HG02610 (cell line): ENCODE measurements at regions not wholly inside any gene's neighbourhood (a gene's known extent, or its start where the extent isn't known, plus 50 kb on each side); places are given as distances from the start of the nearest gene placed in this dataset.

Experiments used
- ATAC-seq: cut with Tn5 transposase; IDR thresholded peaks from one replicate; pipeline ENCODE4 v1.9.1; 2021; ENCODE audit warnings: mild to moderate bottlenecking, moderate library complexity; ENCODE audit not compliant: unreplicated experiment

- no peak for ATAC-seq
Measured at GRCh38 chr4:135120195-135120594, 918.6 kb upstream of the PABPC4L start.

- ATAC-seq: no peak
Measured at GRCh38 chr4:135114079-135114478, 912.5 kb upstream of the PABPC4L start.

GRCh38 chr4:135098061-135098460 is 896.5 kb upstream of the PABPC4L start:
- no peak for ATAC-seq

- ATAC-seq: no peak
Measured at GRCh38 chr4:135073389-135073788, 871.8 kb upstream of the PABPC4L start.

GRCh38 chr4:135072553-135072952 is 871.0 kb upstream of the PABPC4L start:
- ATAC-seq: no peak

- ATAC-seq: no peak
Measured at GRCh38 chr4:135065366-135065765, 863.8 kb upstream of the PABPC4L start.

- no peak for ATAC-seq
Measured at GRCh38 chr4:135050086-135050717, 848.6 kb upstream of the PABPC4L start.

GRCh38 chr4:135032670-135033069 is 831.1 kb upstream of the PABPC4L start:
- ATAC-seq: no peak

- no peak for ATAC-seq
Measured at GRCh38 chr4:135015771-135016170, 814.2 kb upstream of the PABPC4L start.

- no peak for ATAC-seq
Measured at GRCh38 chr4:135007400-135007799, 805.8 kb upstream of the PABPC4L start.

GRCh38 chr4:134999169-134999568 is 797.6 kb upstream of the PABPC4L start:
- ATAC-seq: no peak

- ATAC-seq: no peak
Measured at GRCh38 chr4:134961963-134962362, 760.4 kb upstream of the PABPC4L start.

GRCh38 chr4:134958862-134959261 is 757.3 kb upstream of the PABPC4L start:
- ATAC-seq: no peak

GRCh38 chr4:134955059-134955458 is 753.5 kb upstream of the PABPC4L start:
- ATAC-seq: no peak

GRCh38 chr4:134952775-134953174 is 751.2 kb upstream of the PABPC4L start:
- ATAC-seq: no peak

GRCh38 chr4:134952305-134952704 is 750.7 kb upstream of the PABPC4L start:
- no peak for ATAC-seq

GRCh38 chr4:134948110-134948642 is 746.6 kb upstream of the PABPC4L start:
- no peak for ATAC-seq

- no peak for ATAC-seq
Measured at GRCh38 chr4:134944115-134944514, 742.5 kb upstream of the PABPC4L start.

- ATAC-seq: no peak
Measured at GRCh38 chr4:134936014-134936413, 734.4 kb upstream of the PABPC4L start.

- ATAC-seq: no peak
Measured at GRCh38 chr4:134935320-134935719, 733.7 kb upstream of the PABPC4L start.

- ATAC-seq: no peak
Measured at GRCh38 chr4:134934036-134934808, 732.6 kb upstream of the PABPC4L start.

GRCh38 chr4:134915355-134915754 is 713.8 kb upstream of the PABPC4L start:
- no peak for ATAC-seq
